HCT116 (cell line): ENCODE measurements at regions not wholly inside any gene's neighbourhood (a gene's known extent, or its start where the extent isn't known, plus 50 kb on each side); places are given as distances from the start of the nearest gene placed in this dataset.

Experiments used
- ATAC-seq: fragments of 200-7000 bp; cut with Tn5 transposase; 2 replicates; pipeline ENCODE4 v1.9.1; 2020; ENCODE audit warnings: mild to moderate bottlenecking, moderate library complexity
- BruUV-seq: library from RNA; stranded (reverse); fragments of 400-500 nt; replicated peaks from 2 replicates; lab custom pipeline; 2021; lab: Mats Ljungman, UMichigan
- CTCF ChIA-PET: fragments of 300-600 bp; sonication (Branson Sonifier 250); formaldehyde crosslinking; loops from one replicate; lab custom pipeline; 2021; ENCODE audit warnings: antibody characterized with exemption; lab: Charles Lee
- POLR2A ChIA-PET: fragments of 300-600, 350-600 bp; sonication (Branson Sonifier 250); formaldehyde crosslinking; loops from one replicate; lab custom pipeline; 2021; ENCODE audit warnings: antibody characterized with exemption; lab: Charles Lee
- RAD21 ChIA-PET, 2 experiments: fragments of 300-600 bp; sonication (Branson Sonifier 250); formaldehyde crosslinking; loops; one replicate each; lab custom pipeline; 2023; ENCODE audit warnings: low total read pairs in 2 of 2; ENCODE audit not compliant: uncharacterized antibody in 2 of 2, unreplicated experiment in 2 of 2, low non-redundant PET in 1 of 2; lab: Charles Lee
- DNase-seq: peaks from one replicate; pipeline ENCODE4 v3.0.0-alpha.2; 2010; ENCODE audit warnings: low read depth, low spot score
- H2AFZ ChIP-seq: fragments of 200-600 bp; shearing (Covaris generic), sonication (generic); 2 replicates; pipeline ENCODE4 v1.6.1; 2017; ENCODE audit warnings: low read depth, mixed run types, mixed read lengths, antibody characterized with exemption, low read length; ENCODE audit not compliant: poor library complexity, severe bottlenecking
- H3K27ac ChIP-seq: 2 replicates; pipeline ENCODE4 v1.5.1; 2012; ENCODE audit warnings: low read depth, low read length
- H3K27me3 ChIP-seq: fragments of 200-600 bp; sonication (generic); 2 replicates; pipeline ENCODE4 v1.6.1; 2016; ENCODE audit warnings: mixed run types, low read length, mixed read lengths; ENCODE audit not compliant: insufficient read depth
- H3K36me3 ChIP-seq, 2 experiments: fragments of 200-500 bp in 1 of 2; fragments of 200-600 bp in 1 of 2; sonication (Bioruptor generic) in 1 of 2; sonication (generic) in 1 of 2; 2 replicates each; pipeline versions ENCODE4 v1.5.1 to v1.6.1; 2014 to 2016; ENCODE audit warnings: low read length in 2 of 2, inconsistent platforms in 1 of 2, mixed read lengths in 1 of 2, mixed run types in 1 of 2; ENCODE audit not compliant: insufficient read depth in 2 of 2, control insufficient read depth in 1 of 2
- H3K4me1 ChIP-seq, 2 experiments: fragments of 200-600 bp in 1 of 2; sonication (generic) in 1 of 2; 2 replicates each; pipeline versions ENCODE4 v1.5.1 to v1.6.1; 2012 to 2017; ENCODE audit warnings: low read length in 2 of 2, inconsistent platforms in 1 of 2, mild to moderate bottlenecking in 1 of 2, mixed read lengths in 1 of 2, mixed run types in 1 of 2, moderate library complexity in 1 of 2; ENCODE audit not compliant: insufficient read depth in 2 of 2, control insufficient read depth in 1 of 2
- H3K4me2 ChIP-seq: fragments of 200-600 bp; sonication (generic); 2 replicates; pipeline ENCODE4 v1.6.1; 2017; ENCODE audit warnings: mixed run types, low read length, mixed read lengths
- H3K4me3 ChIP-seq, 2 experiments: fragments of 200-600 bp in 1 of 2; sonication (generic) in 1 of 2; replicated peaks in 1 of 2; 2 replicates each; pipeline ENCODE4 v1.5.1; 2011 to 2016; ENCODE audit warnings: low read length in 2 of 2, control low read depth in 1 of 2, low read depth in 1 of 2, mild to moderate bottlenecking in 1 of 2, mixed read lengths in 1 of 2, mixed run types in 1 of 2
- H3K79me2 ChIP-seq: fragments of 200-600 bp; sonication (generic); 2 replicates; pipeline ENCODE4 v1.6.1; 2017; ENCODE audit warnings: mild to moderate bottlenecking, mixed run types, low read length, moderate library complexity, mixed read lengths; ENCODE audit not compliant: insufficient read depth
- H3K9ac ChIP-seq: fragments of 200-600 bp; sonication (generic); 2 replicates; pipeline ENCODE4 v1.6.1; 2016; ENCODE audit warnings: low read length, mixed read lengths
- H3K9me2 ChIP-seq: fragments of 200-600 bp; sonication (generic), shearing (Covaris generic); 2 replicates; pipeline ENCODE4 v1.6.1; 2017; ENCODE audit warnings: mixed run types, mild to moderate bottlenecking, moderate library complexity; ENCODE audit not compliant: insufficient read depth
- H3K9me3 ChIP-seq, 2 experiments: fragments of 200-500 bp in 1 of 2; fragments of 200-600 bp in 1 of 2; sonication (Bioruptor generic) in 1 of 2; sonication (generic) in 1 of 2; 2 replicates each; pipeline ENCODE4 v1.6.1; 2014 to 2017; ENCODE audit warnings: low read length in 2 of 2, mixed read lengths in 2 of 2, inconsistent platforms in 1 of 2, low read depth in 1 of 2, mild to moderate bottlenecking in 1 of 2, mixed run types in 1 of 2, moderate library complexity in 1 of 2; ENCODE audit not compliant: control insufficient read depth in 1 of 2, insufficient read depth in 1 of 2
- H4K20me1 ChIP-seq: fragments of 200-600 bp; sonication (generic), shearing (Covaris generic); 2 replicates; pipeline ENCODE4 v1.6.1; 2017; ENCODE audit warnings: mixed run types, mild to moderate bottlenecking, moderate library complexity; ENCODE audit not compliant: insufficient read depth
- CBX3 ChIP-seq: IDR thresholded peaks from 2 replicates; pipeline ENCODE4 v1.6.1; 2012; ENCODE audit warnings: low read depth
- EGR1 ChIP-seq: IDR thresholded peaks from 2 replicates; pipeline ENCODE4 v1.6.1; 2012; ENCODE audit warnings: low read depth
- ELF1 ChIP-seq: IDR thresholded peaks from 2 replicates; pipeline ENCODE4 v1.6.1; 2012; ENCODE audit warnings: low read depth, borderline replicate concordance
- EZH2 ChIP-seq: fragments of 200-600 bp; sonication (generic); IDR thresholded peaks from 2 replicates; pipeline ENCODE4 v1.6.1; 2017; ENCODE audit warnings: antibody characterized with exemption, mixed run types
- EZH2phosphoT487 ChIP-seq: fragments of 200-600 bp; IDR thresholded peaks from 2 replicates; pipeline ENCODE4 v1.6.1; 2018; ENCODE audit warnings: antibody characterized with exemption, borderline replicate concordance
- JUND ChIP-seq: IDR thresholded peaks from 2 replicates; pipeline ENCODE4 v1.6.1; 2012
- POLR2AphosphoS5 ChIP-seq: IDR thresholded peaks from 2 replicates; pipeline ENCODE4 v1.6.1; 2011; ENCODE audit warnings: mild to moderate bottlenecking, low read depth, low read length, moderate library complexity
- RAD21 ChIP-seq: IDR thresholded peaks from 2 replicates; pipeline ENCODE4 v1.6.1; 2012; ENCODE audit warnings: low read depth, mild to moderate bottlenecking
- SP1 ChIP-seq: IDR thresholded peaks from 2 replicates; pipeline ENCODE4 v1.6.1; 2012; ENCODE audit warnings: low read depth
- SRF ChIP-seq: IDR thresholded peaks from 2 replicates; pipeline ENCODE4 v1.6.1; 2012; ENCODE audit warnings: low read depth
- YY1 ChIP-seq: IDR thresholded peaks from 2 replicates; pipeline ENCODE4 v1.6.1; 2011; ENCODE audit warnings: low read length, low read depth, moderate library complexity, mild to moderate bottlenecking; ENCODE audit not compliant: insufficient replicate concordance; ENCODE audit errors: extremely low read depth
- ZFX ChIP-seq: fragments of 450-650 bp; IDR thresholded peaks from 2 replicates; pipeline ENCODE4 v1.6.1; 2017
- intact Hi-C: fragments of 100-400 bp; cut with micrococcal nuclease; formaldehyde crosslinking; loops from 2 replicates; pipeline ENCODE4 v1.10.0; 2022
- TF ChIP-seq, protein P1 (sequence below): IDR thresholded peaks from 2 replicates; pipeline ENCODE4 v1.6.1; 2011; ENCODE audit warnings: mild to moderate bottlenecking, low read length, moderate library complexity; ENCODE audit not compliant: insufficient replicate concordance; ENCODE audit errors: extremely low read depth
- TF ChIP-seq, protein P2 (sequence below): IDR thresholded peaks from 2 replicates; pipeline ENCODE4 v1.6.1; 2012; ENCODE audit warnings: low read depth

DNA sequence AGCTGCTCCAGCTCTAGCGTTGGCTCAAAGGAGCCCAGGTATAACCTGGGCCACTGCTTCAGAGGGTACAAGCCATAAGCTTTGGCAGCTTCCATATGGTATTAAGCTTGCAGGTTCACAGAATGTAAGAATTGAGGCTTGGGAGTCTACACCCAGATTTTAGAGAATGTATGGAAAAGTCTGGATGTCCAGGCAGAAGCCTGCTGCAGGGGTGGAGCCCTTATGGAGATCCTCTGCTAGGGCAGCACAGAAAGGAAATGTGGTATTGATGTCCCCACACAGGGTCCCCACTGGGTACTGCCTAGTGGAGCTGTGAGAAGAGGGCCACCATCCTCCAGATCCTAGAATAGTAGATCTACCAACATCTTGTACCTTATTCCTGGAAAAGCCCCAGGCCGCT, 626.9 kb downstream of the MAT2B start:
- Histone ChIP-seq H3K27me3 (no peaks in the 10 kb centered on the region), H3K4me3 (no peak overlapping the region), H3K79me2 (no peaks in the 10 kb centered on the region), H4K20me1 (no peaks in the 10 kb centered on the region), H3K9me3 (peaks cover 3 to 9% of the 10 kb centered on the region in 2 experiments; a peak in 2 of 4 replicates), H3K4me2 (no peak overlapping the region), H3K9ac (no peak overlapping the region), H3K9me2 (no peaks in the 10 kb centered on the region), H3K27ac (no peak overlapping the region), H2AFZ (no peak overlapping the region), H3K4me1 (no peaks in the 10 kb centered on the region), H3K36me3 (no peaks in the 10 kb centered on the region)
- TF ChIP-seq, protein P1, sequence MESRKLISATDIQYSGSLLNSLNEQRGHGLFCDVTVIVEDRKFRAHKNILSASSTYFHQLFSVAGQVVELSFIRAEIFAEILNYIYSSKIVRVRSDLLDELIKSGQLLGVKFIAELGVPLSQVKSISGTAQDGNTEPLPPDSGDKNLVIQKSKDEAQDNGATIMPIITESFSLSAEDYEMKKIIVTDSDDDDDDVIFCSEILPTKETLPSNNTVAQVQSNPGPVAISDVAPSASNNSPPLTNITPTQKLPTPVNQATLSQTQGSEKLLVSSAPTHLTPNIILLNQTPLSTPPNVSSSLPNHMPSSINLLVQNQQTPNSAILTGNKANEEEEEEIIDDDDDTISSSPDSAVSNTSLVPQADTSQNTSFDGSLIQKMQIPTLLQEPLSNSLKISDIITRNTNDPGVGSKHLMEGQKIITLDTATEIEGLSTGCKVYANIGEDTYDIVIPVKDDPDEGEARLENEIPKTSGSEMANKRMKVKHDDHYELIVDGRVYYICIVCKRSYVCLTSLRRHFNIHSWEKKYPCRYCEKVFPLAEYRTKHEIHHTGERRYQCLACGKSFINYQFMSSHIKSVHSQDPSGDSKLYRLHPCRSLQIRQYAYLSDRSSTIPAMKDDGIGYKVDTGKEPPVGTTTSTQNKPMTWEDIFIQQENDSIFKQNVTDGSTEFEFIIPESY, result no peak
- TF ChIP-seq ELF1 (no peak), EGR1 (no peak), SP1 (no peak)
- no peak for ATAC-seq
- ChIA-PET RAD21 (no interaction called here), CTCF (no interaction called here), POLR2A (no interaction called here)
- DNase-seq, result no peak
- intact Hi-C loops, result no loop called here
- no TSS peak for BruUV-seq

DNA sequence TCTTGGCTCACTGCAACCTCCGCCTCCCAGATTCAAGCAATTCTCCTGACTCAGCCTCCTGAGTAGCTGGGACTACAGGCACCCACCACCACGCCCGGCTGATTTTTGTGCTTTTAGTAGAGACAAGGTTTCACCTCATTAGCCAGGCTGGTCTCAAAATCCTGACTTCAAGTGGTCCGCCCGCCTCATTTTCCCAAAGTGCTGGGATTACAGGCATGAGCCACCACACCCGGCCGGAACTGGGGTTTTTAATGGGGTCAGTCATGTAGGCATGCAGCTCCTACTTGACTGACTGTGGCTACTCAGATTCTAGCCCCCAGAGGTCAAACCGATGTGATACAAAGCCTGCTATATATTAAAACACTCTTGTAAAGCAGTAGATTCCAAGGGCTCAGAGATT, 631.7 kb downstream of the MAT2B start:
- Histone ChIP-seq H3K79me2 (no peaks in the 10 kb centered on the region), H4K20me1 (no peaks in the 10 kb centered on the region), H3K4me2 (no peak overlapping the region), H3K4me1 (no peaks in the 10 kb centered on the region), H3K4me3 (no peak overlapping the region), H3K27me3 (no peaks in the 10 kb centered on the region), H3K9ac (no peak overlapping the region), H3K9me2 (no peaks in the 10 kb centered on the region), H2AFZ (no peak overlapping the region), H3K9me3 (peaks cover 0 to 5% of the 10 kb centered on the region in 2 experiments; a peak in 2 of 4 replicates), H3K27ac (no peak overlapping the region), H3K36me3 (no peaks in the 10 kb centered on the region)
- ChIA-PET POLR2A (no interaction called here), CTCF (no interaction called here), RAD21 (no interaction called here)
- no TSS peak for BruUV-seq
- ATAC-seq (no peak), DNase-seq (no peak)
- intact Hi-C loops, result no loop called here
- no peak for TF ChIP-seq SRF
- no peak for TF ChIP-seq YY1
- TF ChIP-seq POLR2AphosphoS5, result no peak
- TF ChIP-seq, protein P2, sequence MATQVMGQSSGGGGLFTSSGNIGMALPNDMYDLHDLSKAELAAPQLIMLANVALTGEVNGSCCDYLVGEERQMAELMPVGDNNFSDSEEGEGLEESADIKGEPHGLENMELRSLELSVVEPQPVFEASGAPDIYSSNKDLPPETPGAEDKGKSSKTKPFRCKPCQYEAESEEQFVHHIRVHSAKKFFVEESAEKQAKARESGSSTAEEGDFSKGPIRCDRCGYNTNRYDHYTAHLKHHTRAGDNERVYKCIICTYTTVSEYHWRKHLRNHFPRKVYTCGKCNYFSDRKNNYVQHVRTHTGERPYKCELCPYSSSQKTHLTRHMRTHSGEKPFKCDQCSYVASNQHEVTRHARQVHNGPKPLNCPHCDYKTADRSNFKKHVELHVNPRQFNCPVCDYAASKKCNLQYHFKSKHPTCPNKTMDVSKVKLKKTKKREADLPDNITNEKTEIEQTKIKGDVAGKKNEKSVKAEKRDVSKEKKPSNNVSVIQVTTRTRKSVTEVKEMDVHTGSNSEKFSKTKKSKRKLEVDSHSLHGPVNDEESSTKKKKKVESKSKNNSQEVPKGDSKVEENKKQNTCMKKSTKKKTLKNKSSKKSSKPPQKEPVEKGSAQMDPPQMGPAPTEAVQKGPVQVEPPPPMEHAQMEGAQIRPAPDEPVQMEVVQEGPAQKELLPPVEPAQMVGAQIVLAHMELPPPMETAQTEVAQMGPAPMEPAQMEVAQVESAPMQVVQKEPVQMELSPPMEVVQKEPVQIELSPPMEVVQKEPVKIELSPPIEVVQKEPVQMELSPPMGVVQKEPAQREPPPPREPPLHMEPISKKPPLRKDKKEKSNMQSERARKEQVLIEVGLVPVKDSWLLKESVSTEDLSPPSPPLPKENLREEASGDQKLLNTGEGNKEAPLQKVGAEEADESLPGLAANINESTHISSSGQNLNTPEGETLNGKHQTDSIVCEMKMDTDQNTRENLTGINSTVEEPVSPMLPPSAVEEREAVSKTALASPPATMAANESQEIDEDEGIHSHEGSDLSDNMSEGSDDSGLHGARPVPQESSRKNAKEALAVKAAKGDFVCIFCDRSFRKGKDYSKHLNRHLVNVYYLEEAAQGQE, result no peak
- no peak for TF ChIP-seq EZH2
- no peak for TF ChIP-seq RAD21
- TF ChIP-seq EZH2phosphoT487, result no peak
- TF ChIP-seq ZFX, result no peak
- no peak for TF ChIP-seq CBX3
- TF ChIP-seq, protein P1, result no peak
- no peak for TF ChIP-seq EGR1
- TF ChIP-seq JUND, result no peak
